HG02623 (cell line): ENCODE measurements at regions not wholly inside any gene's neighbourhood (a gene's known extent, or its start where the extent isn't known, plus 50 kb on each side); places are given as distances from the start of the nearest gene placed in this dataset.

Experiments
- ATAC-seq: cut with Tn5 transposase; IDR thresholded peaks from one replicate; pipeline ENCODE4 v1.9.1; 2021; ENCODE audit warnings: moderate library complexity; ENCODE audit not compliant: unreplicated experiment

- ATAC-seq: no peak
Observed at GRCh38 chrX:51798701-51799100, 55.5 kb downstream of the GSPT2 start.

DNA sequence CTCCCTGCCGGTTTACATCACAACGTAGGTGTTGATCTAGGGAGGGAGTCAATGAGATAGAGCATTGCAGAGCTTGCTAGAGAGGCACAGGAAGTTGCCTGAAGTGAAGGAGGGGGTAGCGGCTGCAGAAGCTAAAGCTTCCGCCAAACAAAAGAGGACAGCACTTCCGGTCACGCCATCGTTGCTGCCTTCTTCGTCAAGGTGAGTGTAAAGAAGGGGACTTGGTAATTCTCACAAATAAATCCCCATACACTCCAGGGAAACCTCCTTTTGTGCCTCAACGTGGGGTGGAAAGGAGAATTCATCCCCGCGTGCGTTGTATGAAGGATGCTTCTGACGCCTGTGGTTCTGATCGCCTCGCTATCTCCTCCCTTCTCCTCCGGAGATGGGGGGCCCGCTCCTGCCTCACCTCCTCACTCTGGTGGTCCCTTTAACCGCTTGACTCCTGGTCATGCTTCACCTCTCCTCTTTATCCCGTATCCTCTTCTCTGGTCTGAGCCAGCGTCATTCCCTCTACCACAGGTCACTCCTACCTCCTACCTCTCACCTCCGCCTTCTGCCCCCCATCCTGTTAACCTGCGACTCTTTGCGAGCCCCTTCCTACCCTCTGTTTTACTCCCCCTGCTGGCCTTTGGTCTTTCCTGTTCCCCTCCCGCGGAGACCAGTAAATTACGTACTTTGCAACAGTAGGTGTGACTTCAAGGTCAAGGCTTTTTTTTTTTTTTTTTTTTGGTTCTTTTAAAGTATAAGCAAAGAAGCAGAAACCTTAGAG lies 59.9 kb downstream of the GSPT2 start:
- peak; percentile 88 for ATAC-seq

DNA sequence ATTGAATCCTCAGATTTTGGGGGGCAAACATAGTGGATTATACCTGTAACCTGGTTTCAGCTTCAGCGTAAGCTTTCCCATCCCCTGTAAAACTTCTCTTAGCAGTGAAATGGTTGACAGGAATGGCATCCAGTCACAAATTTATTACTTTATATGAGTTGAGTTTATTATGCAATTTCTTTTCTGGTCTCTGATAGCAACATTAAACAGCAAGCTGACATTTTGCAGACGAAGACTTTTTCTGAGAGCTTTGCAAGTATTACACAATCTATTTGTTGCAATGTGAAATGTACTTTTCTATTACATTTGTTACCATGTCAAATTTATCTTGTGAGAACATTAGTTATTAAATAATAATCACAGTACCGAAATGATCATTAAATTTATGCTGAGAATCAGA lies 60.6 kb downstream of the GSPT2 start:
- ATAC-seq: no peak

- ATAC-seq: no peak
Observed at GRCh38 chrX:51804741-51805140, 61.5 kb downstream of the GSPT2 start.

GRCh38 chrX:51813886-51814460 lies 70.7 kb downstream of the GSPT2 start:
- ATAC-seq: no peak

DNA sequence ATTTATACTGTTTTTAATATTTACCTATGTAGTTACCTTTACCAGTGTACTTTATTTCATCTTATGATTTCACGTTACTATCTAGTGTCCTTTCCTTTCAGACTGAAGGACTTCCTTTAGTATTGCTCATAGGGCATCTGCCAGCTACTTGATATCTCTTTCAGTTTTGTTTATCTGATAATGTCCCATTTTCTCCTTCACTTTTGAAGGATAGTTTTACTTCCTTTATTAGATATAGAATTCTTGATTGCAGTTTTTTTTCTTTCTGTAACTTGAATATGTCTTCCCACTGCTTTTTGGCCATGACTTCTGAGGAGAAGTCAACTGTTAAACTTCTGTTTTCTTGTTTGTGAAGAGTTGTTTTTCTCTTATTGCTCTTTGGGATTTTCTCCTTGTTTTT lies 69.4 kb upstream of the MAGED1 start:
- no peak for ATAC-seq

GRCh38 chrX:51825436-51825835 lies 68.0 kb upstream of the MAGED1 start:
- ATAC-seq: no peak

DNA sequence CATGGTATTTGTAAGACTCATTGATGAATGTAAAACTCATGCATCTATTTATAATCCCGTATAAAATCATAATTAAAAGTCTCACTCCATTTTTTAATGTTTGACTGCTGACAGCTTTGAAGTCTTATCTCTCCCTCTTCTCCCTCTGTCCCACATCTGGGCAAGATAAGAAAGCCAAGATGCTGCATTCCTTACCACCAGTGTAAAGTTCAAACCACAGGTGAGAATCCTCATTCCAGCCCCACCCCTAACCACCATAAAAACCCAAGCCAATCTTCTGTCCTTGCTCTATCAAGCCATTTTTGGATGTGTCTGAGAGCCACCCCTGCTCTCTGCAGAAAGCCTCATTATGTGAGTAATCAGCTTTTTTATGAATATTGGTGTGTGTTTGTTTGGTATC lies 59.3 kb upstream of the MAGED1 start:
- no peak for ATAC-seq

- ATAC-seq: no peak
Observed at GRCh38 chrX:51836823-51837222, 56.6 kb upstream of the MAGED1 start.

- ATAC-seq: no peak
Observed at GRCh38 chrX:51837451-51837850, 56.0 kb upstream of the MAGED1 start.

DNA sequence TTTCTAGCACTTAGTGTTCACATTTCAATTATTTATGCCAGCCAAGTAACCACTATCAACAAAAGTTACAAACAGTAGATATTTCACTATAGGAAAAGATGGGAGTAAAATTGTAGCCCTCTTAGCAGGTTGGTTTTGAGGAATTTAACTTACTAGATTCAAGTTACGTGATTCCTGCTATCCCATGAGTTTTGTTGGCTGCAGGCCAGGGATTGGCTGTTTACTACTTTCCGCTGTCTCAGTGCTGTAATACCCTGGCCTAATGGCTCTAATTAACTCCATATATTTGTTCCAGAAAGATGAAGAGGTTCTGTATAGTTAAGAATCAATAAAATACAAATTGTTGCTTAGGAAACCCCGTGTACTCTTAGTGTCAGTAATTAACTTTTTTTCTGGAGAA lies 55.5 kb upstream of the MAGED1 start:
- no peak for ATAC-seq
